Keratinocyte (primary cell): ENCODE measurements at regions not wholly inside any gene's neighbourhood (a gene's known extent, or its start where the extent isn't known, plus 50 kb on each side); places are given as distances from the start of the nearest gene placed in this dataset.

Experiments used
- EZH2 ChIP-seq: IDR thresholded peaks from one replicate; pipeline ENCODE4 v1.6.1; 2012; ENCODE audit warnings: inconsistent platforms, mild to moderate bottlenecking, low read length, moderate library complexity
- TF ChIP-seq, protein P1 (sequence below), 3 experiments: IDR thresholded peaks in 1 of 3; conservative IDR thresholded peaks in 1 of 3; optimal IDR thresholded peaks in 1 of 3; 2 replicates in 2 of 3; 3 replicates in 1 of 3; pipeline versions ENCODE3 to v1.5.1; 2011; ENCODE audit warnings: low read length in 3 of 3, mild to moderate bottlenecking in 3 of 3, moderate library complexity in 2 of 3, control low read depth in 1 of 3, inconsistent platforms in 1 of 3; ENCODE audit not compliant: insufficient read depth in 2 of 3; ENCODE audit errors: extremely low read depth in 1 of 3

- TF ChIP-seq, protein P1, sequence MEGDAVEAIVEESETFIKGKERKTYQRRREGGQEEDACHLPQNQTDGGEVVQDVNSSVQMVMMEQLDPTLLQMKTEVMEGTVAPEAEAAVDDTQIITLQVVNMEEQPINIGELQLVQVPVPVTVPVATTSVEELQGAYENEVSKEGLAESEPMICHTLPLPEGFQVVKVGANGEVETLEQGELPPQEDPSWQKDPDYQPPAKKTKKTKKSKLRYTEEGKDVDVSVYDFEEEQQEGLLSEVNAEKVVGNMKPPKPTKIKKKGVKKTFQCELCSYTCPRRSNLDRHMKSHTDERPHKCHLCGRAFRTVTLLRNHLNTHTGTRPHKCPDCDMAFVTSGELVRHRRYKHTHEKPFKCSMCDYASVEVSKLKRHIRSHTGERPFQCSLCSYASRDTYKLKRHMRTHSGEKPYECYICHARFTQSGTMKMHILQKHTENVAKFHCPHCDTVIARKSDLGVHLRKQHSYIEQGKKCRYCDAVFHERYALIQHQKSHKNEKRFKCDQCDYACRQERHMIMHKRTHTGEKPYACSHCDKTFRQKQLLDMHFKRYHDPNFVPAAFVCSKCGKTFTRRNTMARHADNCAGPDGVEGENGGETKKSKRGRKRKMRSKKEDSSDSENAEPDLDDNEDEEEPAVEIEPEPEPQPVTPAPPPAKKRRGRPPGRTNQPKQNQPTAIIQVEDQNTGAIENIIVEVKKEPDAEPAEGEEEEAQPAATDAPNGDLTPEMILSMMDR (optimal IDR thresholded peaks at IDR 0.05 in 1 of 3, IDR thresholded peaks at IDR 0.05 in 1 of 3, conservative IDR thresholded peaks at IDR 0.05 in 1 of 3; ENCODE audit: extremely low read depth in 1 of 3, insufficient read depth in 2 of 3, low read length in 3 of 3) = no peak
- no peak for TF ChIP-seq EZH2
Observed at GRCh38 chr7:136134503-136134902, 157.3 kb upstream of the MTPN start.
